ENCODE measurements at regions not wholly inside any gene's neighbourhood (a gene's known extent, or its start where the extent isn't known, plus 50 kb on each side); places are given as distances from the start of the nearest gene placed in this dataset.

GRCh38 chr2:13227578-13227977, 510.8 kb downstream of the TRIB2 start:
- Histone ChIP-seq H3K4me3 (replicated peaks in 1 of 3; ENCODE audit: insufficient read depth in 1 of 3, low read depth in 1 of 3, low read length in 3 of 3) (no peak overlapping the region), H3K27ac (ENCODE audit: insufficient read depth, low read depth, low read length) (no peak overlapping the region), H3K9ac (replicated peaks; ENCODE audit: extremely low read depth, insufficient read depth, low read length) (no peak overlapping the region), H3K27me3 (ENCODE audit: control insufficient read depth in 2 of 2, insufficient read depth in 2 of 2, low read length in 2 of 2) (no peaks in the 10 kb centered on the region), H2AFZ (ENCODE audit: low read depth, low read length) (no peak overlapping the region), H4K20me1 (replicated peaks; ENCODE audit: control insufficient read depth, extremely low read depth, insufficient read depth, low read length) (no peaks in the 10 kb centered on the region), H3K36me3 (ENCODE audit: control insufficient read depth in 2 of 2, extremely low read depth in 1 of 2, insufficient read depth in 2 of 2, low read length in 2 of 2) (no peaks in the 10 kb centered on the region), H3K79me2 (ENCODE audit: control insufficient read depth, insufficient read depth, low read length) (no peaks in the 10 kb centered on the region), H3K4me1 (ENCODE audit: control insufficient read depth, extremely low read depth, insufficient read depth, low read length) (no peaks in the 10 kb centered on the region), H3K9me3 (replicated peaks; ENCODE audit: control insufficient read depth, insufficient read depth, low read length) (no peaks in the 10 kb centered on the region), H3K4me2 (ENCODE audit: insufficient read depth, low read length) (no peak overlapping the region), H3K9me1 (replicated peaks; ENCODE audit: control insufficient read depth, extremely low read depth, insufficient read depth, low read length) (no peaks in the 10 kb centered on the region)
- BruUV-seq (replicated peaks) = no TSS peak
- dilution Hi-C loops (cut with MboI; ENCODE audit: extremely low pct_ligation_motif_present, low sequenced_read_pairs) = no loop called here
- no peak for TF ChIP-seq EZH2 (IDR thresholded peaks at IDR 0.05; ENCODE audit: borderline replicate concordance, low read depth, low read length, severe bottlenecking)
- no peak for TF ChIP-seq MYC (IDR thresholded peaks at IDR 0.05; ENCODE audit: low read depth, low read length)
- no peak for TF ChIP-seq POLR2AphosphoS5 (IDR thresholded peaks at IDR 0.05; ENCODE audit: insufficient read depth, low read depth, low read length)
- no peak for TF ChIP-seq GATA2 (IDR thresholded peaks at IDR 0.05; ENCODE audit: insufficient read depth, insufficient read length, low read depth, low read length)
- no peak for TF ChIP-seq CTCF (IDR thresholded peaks at IDR 0.05; ENCODE audit: extremely low read depth in 1 of 2, insufficient read depth in 1 of 2, low read depth in 1 of 2, low read length in 2 of 2)
- TF ChIP-seq JUN (IDR thresholded peaks at IDR 0.05; ENCODE audit: borderline replicate concordance, insufficient read depth, insufficient read length, low read depth) = no peak
- no peak for TF ChIP-seq POLR2A (IDR thresholded peaks at IDR 0.05; ENCODE audit: low read depth, low read length)
- no peak for TF ChIP-seq FOS (IDR thresholded peaks at IDR 0.05; ENCODE audit: borderline replicate concordance, insufficient read depth, low read length)
- no peak for TF ChIP-seq MAX (IDR thresholded peaks at IDR 0.05; ENCODE audit: insufficient read depth, insufficient read length)
- DNase-seq (ENCODE audit: low read depth, low spot score) = no peak
- ChIA-PET POLR2A (no interaction called here), CTCF (no interaction called here)
- FAIRE-seq = no peak
- intact Hi-C loops (cut with micrococcal nuclease) = no loop called here

Data from endothelial cell of umbilical vein (primary cell).